ENCODE measurements at regions not wholly inside any gene's neighbourhood (a gene's known extent, or its start where the extent isn't known, plus 50 kb on each side); places are given as distances from the start of the nearest gene placed in this dataset.

DNA sequence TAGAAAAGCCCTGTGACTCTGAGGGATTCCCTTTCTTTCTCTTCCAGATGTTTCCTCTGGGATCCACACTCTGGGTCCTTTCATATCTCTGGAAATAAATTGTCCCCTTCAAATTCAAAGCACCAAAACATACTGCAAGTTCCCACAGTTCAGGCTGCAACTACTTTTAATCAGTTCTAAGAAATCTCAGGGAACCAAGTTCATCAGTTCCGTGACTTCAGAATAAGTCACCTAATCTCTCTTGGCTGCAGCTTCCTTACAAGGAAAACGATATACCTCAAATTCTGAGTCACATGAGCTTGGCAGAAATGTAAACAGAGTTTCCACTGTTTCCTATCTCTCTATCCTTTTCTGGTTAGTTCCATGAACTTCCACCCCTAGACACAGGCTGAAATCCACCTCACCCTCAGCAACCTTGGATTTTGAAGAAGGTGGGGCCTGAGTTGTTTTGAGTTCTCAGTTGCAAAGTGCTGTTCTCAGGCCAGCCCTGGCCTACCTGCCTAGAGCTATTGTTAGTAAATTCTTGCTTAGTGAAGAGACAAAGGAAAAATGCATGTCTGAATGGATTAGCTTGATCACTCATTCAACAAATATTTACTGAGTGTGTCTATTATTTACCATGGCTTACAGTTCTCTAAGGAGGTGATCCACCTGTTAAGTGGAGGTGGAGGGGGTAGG is 59.3 kb upstream of the IL6 start:
- TF ChIP-seq, protein P1, sequence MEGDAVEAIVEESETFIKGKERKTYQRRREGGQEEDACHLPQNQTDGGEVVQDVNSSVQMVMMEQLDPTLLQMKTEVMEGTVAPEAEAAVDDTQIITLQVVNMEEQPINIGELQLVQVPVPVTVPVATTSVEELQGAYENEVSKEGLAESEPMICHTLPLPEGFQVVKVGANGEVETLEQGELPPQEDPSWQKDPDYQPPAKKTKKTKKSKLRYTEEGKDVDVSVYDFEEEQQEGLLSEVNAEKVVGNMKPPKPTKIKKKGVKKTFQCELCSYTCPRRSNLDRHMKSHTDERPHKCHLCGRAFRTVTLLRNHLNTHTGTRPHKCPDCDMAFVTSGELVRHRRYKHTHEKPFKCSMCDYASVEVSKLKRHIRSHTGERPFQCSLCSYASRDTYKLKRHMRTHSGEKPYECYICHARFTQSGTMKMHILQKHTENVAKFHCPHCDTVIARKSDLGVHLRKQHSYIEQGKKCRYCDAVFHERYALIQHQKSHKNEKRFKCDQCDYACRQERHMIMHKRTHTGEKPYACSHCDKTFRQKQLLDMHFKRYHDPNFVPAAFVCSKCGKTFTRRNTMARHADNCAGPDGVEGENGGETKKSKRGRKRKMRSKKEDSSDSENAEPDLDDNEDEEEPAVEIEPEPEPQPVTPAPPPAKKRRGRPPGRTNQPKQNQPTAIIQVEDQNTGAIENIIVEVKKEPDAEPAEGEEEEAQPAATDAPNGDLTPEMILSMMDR (IDR thresholded peaks at IDR 0.05) = no peak
- TF ChIP-seq POLR2A (IDR thresholded peaks at IDR 0.05) = no peak

All from body of pancreas (tissue), 4 donors.